ENCODE measurements at regions not wholly inside any gene's neighbourhood (a gene's known extent, or its start where the extent isn't known, plus 50 kb on each side); places are given as distances from the start of the nearest gene placed in this dataset.

- H3K9me2 ChIP-seq: no peaks in the 10 kb centered on the region
- H3K79me2 ChIP-seq (ENCODE audit: insufficient read depth): no peaks in the 10 kb centered on the region; the same call in 1 of the 2 replicates
- no peaks in the 10 kb centered on the region for H3K4me1 ChIP-seq (ENCODE audit: control insufficient read depth in 1 of 2, insufficient read depth in 2 of 2, low read depth in 1 of 2, low read length in 1 of 2)
- H3K36me3 ChIP-seq (replicated peaks in 1 of 2; ENCODE audit: control insufficient read depth in 1 of 2, insufficient read depth in 2 of 2, low read length in 1 of 2): no peaks in the 10 kb centered on the region
- ChIA-PET CTCF (no interaction called here), POLR2A (no interaction called here)
- no peak overlapping the region for H3K4me3 ChIP-seq (ENCODE audit: low read depth in 2 of 2, low read length in 1 of 2)
- no peak overlapping the region for H2AFZ ChIP-seq (ENCODE audit: low read depth)
- H3F3A ChIP-seq (replicated peaks; ENCODE audit: insufficient read depth): no peaks in the 10 kb centered on the region
- no peaks in the 10 kb centered on the region for H3K9me3 ChIP-seq
- TF ChIP-seq EP300 (IDR thresholded peaks at IDR 0.05; ENCODE audit: borderline replicate concordance in 1 of 2, low read depth in 1 of 2, low read length in 1 of 2): no peak
- no peak for TF ChIP-seq CTCF (IDR thresholded peaks at IDR 0.05)
- TF ChIP-seq ELF1 (IDR thresholded peaks at IDR 0.05): no peak
- no peak for TF ChIP-seq MEF2A (IDR thresholded peaks at IDR 0.05; ENCODE audit: borderline replicate concordance, low read depth)
- TF ChIP-seq NFIC (IDR thresholded peaks at IDR 0.05; ENCODE audit: borderline replicate concordance): no peak
- TF ChIP-seq JUND (IDR thresholded peaks at IDR 0.05): no peak
- TF ChIP-seq SIN3A (IDR thresholded peaks at IDR 0.05; ENCODE audit: borderline replicate concordance, low read depth, low read length): no peak
- no peak for TF ChIP-seq POLR2AphosphoS5 (IDR thresholded peaks at IDR 0.05; ENCODE audit: low read depth, low read length)
- no peak for TF ChIP-seq USF2 (IDR thresholded peaks at IDR 0.05; ENCODE audit: borderline replicate concordance, low read depth, low read length)
- no peak overlapping the region for H3K27ac ChIP-seq (ENCODE audit: low read depth in 2 of 2, low read length in 1 of 2)
- H3K9ac ChIP-seq: no peak overlapping the region
- no peaks in the 10 kb centered on the region for H4K20me1 ChIP-seq (ENCODE audit: insufficient read depth)
- no peaks in the 10 kb centered on the region for H3K27me3 ChIP-seq (ENCODE audit: insufficient read depth)
- H3K4me2 ChIP-seq: no peak overlapping the region
- DNase-seq: no peak
- WGBS (ENCODE audit: low lambda C conversion rate): 40% methylated on average over 6 of the region's 6 CpGs
These were observed 563.7 kb downstream of the SI start for GRCh38 chr3:164514576-164514975.

- no peak overlapping the region for H3K4me3 ChIP-seq (ENCODE audit: low read depth in 2 of 2, low read length in 1 of 2)
- TF ChIP-seq SIN3A (IDR thresholded peaks at IDR 0.05; ENCODE audit: borderline replicate concordance, low read depth, low read length) (no peak), ZBTB33 (IDR thresholded peaks at IDR 0.05; ENCODE audit: borderline replicate concordance, low read depth) (no peak), EZH2phosphoT487 (IDR thresholded peaks at IDR 0.05; ENCODE audit: borderline replicate concordance, low read depth) (no peak), POLR2AphosphoS5 (IDR thresholded peaks at IDR 0.05; ENCODE audit: low read depth, low read length) (no peak), PBX3 (IDR thresholded peaks at IDR 0.05) (no peak), RCOR1 (IDR thresholded peaks at IDR 0.05; ENCODE audit: low read length) (no peak), USF1 (IDR thresholded peaks at IDR 0.05; ENCODE audit: borderline replicate concordance, low read depth) (no peak), MEF2A (IDR thresholded peaks at IDR 0.05; ENCODE audit: borderline replicate concordance, low read depth) (no peak), MXI1 (IDR thresholded peaks at IDR 0.05; ENCODE audit: low read depth, low read length) (no peak), YY1 (IDR thresholded peaks at IDR 0.05; ENCODE audit: low read depth) (no peak), NRF1 (IDR thresholded peaks at IDR 0.05; ENCODE audit: low read depth, low read length) (no peak), RAD21 (IDR thresholded peaks at IDR 0.05; ENCODE audit: low read length) (no peak)
- H3K4me1 ChIP-seq (ENCODE audit: control insufficient read depth in 1 of 2, insufficient read depth in 2 of 2, low read depth in 1 of 2, low read length in 1 of 2): no peaks in the 10 kb centered on the region
- no peak for DNase-seq
- no peaks in the 10 kb centered on the region for H3K36me3 ChIP-seq (replicated peaks in 1 of 2; ENCODE audit: control insufficient read depth in 1 of 2, insufficient read depth in 2 of 2, low read length in 1 of 2)
- H4K20me1 ChIP-seq (ENCODE audit: insufficient read depth): no peaks in the 10 kb centered on the region
- no peak overlapping the region for H3K9ac ChIP-seq
- CTCF ChIA-PET: no interaction called here
- POLR2A ChIA-PET: no interaction called here
- H3K4me2 ChIP-seq: no peak overlapping the region
- H3K27me3 ChIP-seq (ENCODE audit: insufficient read depth): no peaks in the 10 kb centered on the region
- H3K9me3 ChIP-seq: no peaks in the 10 kb centered on the region
- H2AFZ ChIP-seq (ENCODE audit: low read depth): no peak overlapping the region
- no peak overlapping the region for H3K27ac ChIP-seq (ENCODE audit: low read depth in 2 of 2, low read length in 1 of 2)
- H3F3A ChIP-seq (replicated peaks; ENCODE audit: insufficient read depth): no peaks in the 10 kb centered on the region
- H3K9me2 ChIP-seq: no peaks in the 10 kb centered on the region
- no peaks in the 10 kb centered on the region; the same call in 1 of the 2 replicates for H3K79me2 ChIP-seq (ENCODE audit: insufficient read depth)
These were observed 570.4 kb downstream of the SI start for GRCh38 chr3:164507886-164508285.

Measured in SK-N-SH (cell line).